NCI-H1436 (cell line): ENCODE measurements at regions not wholly inside any gene's neighbourhood (a gene's known extent, or its start where the extent isn't known, plus 50 kb on each side); places are given as distances from the start of the nearest gene placed in this dataset.

Experiments
- DNase-seq: peaks from one replicate; lab custom pipeline; 2025; lab: John Stamatoyannopoulos, UW

DNA sequence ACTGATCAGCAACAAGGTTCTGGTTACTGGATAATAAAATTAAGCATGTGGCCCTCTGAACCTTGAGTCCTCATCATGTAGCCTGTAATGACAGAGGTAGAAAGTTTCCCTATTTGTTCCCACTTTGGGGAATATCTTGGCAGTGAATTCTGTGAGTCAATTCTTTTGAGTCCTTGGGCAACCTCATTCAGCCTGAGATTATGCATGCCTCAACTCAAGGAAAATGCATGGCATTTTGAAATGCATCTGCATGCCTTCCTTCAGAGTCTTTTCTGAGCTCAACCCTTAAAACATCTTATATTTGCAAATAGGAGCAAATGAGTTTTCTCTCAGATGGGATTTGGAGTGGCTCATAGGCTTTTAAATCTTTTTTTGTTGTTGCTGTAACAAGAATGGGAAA, 218.1 kb upstream of the CD180 start:
- DNase-seq, result no peak

DNA sequence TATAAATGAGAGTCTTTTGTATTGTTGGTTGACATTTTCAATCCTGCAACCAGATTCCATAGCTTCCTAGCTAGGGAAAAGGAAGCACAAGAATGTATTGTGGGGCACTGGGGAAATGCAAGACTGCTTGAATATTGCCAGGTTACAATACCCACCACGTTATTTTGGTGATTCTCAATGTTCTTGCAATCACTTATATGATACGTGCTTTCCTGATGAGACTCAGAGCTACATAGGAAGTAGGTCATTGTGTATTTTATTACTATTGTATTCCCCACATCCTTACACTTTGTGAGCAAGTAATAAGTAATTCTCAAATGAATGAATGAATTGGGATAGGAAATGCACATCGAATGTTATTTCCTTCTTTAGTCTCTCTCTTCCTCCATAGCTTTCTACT, 217.1 kb upstream of the CD180 start:
- no peak for DNase-seq

DNA sequence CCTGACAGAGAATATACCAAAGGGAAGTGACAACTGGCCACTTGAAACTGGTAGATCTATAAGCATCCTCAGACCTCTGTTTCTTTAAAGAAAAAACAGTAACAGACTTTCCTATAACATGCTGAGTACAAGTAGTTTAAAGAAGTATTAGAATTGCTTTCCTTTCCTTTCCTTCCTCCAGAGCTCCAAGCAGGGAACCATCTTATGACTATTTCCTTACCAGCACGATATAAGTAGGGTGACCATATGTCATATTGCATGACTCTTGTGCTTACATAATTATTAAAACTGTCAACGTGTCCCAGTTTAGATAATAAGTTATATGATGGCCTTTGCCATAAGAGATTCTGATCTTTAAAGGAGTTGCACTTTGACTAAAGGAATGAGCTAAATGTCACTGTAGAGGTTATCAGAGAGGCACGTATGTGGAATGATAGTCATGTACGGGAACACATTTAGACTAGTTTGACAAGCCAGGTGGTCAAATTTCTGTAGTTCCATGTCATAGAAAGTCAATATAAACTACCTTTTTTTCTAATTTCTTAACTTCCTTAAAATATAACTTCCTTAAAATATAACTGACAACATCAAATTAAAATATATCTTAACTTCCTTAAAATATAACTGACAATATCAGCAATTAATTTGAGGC, 212.7 kb upstream of the CD180 start:
- DNase-seq, result no peak

DNA sequence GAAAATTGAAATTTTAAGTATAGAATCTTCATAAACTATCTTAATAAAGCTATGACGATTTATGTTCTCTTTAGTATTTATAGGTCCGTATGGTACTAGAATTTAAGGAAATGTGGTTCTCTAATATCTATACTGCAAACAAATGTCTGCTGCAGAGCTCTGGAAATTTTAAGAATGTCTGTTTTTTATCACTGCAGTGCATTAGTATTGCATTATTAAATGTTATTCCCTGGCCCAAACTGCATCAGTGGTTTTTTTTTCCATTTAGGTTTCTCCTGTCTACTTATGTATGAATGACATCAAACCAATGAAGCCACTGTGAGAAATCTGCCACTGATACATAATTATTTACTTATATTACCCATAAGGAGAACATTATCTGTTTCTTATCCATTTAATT, 211.4 kb upstream of the CD180 start:
- DNase-seq, result no peak

DNA sequence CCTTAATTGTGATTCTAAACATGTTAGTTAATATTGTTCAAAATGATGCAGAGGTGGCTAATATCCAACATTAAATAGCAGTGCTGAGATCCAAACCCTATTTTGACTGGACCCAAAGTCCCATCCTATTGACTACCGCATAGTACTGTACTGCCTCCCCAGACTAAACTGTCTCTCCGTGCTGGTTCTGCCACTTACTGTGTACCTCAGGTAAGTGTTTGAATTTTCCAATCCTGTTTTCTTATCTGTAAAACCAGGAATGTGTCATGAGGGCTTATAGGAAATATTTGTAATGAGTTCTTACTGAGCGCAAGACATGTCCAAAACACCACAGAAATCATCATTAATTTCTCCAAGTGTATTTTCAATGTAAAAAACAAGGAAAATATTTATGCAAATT, 209.2 kb upstream of the CD180 start:
- no peak for DNase-seq

DNA sequence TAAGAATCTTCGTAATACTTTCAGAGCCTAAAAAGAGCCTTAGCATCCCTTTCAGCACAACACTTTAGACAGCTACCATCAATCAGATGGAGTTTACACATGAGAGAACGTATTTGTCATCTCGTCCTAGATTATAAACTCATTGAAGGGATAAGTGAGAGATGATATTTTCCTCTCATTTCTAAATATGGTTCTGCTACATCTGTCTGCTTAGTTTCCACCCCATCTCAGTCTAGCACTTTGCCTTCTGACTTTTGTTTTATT, 208.4 kb upstream of the CD180 start:
- DNase-seq, result no peak

DNA sequence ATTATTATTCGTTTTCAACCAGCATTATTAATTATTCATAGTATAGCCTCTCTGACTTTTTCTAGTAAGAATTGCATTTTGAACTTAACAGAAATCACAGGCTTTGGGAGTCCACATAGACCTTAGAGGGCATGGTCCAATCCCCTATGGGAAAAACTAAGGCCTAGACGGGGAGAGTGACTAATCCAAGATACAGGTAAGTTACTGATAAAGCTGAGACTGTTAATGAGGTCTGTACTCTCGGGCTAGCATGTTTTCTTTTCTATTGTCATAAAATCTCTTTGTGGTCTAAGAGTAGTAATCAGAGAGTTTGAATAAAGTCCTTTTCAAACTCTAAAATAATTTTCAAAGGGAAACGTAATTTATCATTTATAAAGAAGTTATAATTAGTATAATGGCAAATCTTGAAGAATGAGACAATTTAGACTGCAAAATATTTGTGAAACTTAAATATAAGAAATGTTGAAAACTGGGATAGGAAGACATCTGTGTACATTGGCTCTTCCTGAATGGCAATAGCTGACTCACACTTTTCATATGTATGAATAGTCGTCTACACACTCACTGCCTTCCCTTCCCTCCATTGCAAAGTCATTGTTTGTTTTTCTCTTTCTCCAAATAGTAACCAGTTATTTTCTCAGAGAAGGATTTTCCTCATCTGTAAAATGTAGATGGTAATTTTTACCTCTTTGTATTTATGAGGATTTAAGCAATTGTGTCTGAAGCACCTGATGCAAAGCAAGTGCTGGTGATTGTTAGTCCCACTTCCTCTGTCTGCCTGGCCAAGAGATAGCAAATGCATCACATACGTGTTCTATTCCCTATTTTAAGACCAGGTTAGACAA, 207.9 kb upstream of the CD180 start:
- no peak for DNase-seq

DNA sequence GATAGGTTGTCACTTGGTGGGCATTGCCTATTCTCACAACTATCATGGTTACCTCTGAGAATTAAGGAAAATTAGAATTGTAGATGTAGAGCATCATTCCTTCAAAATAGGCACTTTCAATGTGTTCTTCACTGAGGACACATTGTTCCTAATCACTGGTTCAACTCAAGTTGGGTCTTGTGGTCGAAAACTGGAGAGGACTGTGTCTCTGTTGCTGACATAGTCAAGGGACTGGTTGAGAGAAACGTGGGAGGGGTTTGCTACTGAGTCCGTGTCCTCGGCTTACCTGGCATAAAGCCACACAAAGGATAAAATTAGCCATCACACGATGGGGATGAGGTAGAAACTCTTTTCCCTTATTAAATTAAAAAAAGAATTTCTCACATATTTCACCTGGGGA, 205.9 kb upstream of the CD180 start:
- no peak for DNase-seq

DNA sequence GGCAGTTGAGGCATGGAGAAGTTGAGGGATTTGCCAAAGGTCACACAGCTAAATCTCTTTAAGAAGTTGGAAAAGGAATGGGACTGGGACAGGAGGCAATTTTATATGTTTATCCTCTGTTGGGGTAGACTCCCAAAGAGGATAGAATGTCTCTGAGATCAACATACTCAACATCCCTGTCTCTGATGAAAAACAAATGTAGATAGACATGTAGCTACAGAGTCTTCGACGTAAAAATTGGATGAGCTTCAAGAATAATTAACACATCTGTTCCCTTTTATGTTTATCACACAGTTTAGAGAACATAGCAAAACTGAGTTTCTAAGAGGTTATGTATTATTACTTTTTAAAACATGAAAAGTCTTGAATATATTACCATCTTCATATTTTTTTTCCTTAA, 204.6 kb upstream of the CD180 start:
- no peak for DNase-seq

DNA sequence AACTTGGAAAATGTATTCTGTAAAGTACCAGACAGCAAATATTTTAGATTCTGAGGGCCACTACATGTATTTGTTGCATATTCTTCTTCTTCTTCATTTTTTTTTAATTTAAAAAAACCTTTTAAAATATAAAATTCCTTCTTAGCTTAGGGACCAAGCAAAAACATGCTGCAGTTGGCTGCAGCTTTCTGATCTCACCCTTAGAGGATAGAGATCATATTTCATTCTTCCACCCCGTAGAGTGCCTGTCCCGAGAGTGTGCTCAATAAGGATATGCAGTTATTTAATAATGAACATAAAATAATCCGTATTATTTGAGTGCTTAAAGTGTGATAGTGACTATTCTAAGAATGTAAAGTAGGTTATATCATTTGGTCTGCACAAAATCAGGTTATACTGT, 204.2 kb upstream of the CD180 start:
- no peak for DNase-seq

DNA sequence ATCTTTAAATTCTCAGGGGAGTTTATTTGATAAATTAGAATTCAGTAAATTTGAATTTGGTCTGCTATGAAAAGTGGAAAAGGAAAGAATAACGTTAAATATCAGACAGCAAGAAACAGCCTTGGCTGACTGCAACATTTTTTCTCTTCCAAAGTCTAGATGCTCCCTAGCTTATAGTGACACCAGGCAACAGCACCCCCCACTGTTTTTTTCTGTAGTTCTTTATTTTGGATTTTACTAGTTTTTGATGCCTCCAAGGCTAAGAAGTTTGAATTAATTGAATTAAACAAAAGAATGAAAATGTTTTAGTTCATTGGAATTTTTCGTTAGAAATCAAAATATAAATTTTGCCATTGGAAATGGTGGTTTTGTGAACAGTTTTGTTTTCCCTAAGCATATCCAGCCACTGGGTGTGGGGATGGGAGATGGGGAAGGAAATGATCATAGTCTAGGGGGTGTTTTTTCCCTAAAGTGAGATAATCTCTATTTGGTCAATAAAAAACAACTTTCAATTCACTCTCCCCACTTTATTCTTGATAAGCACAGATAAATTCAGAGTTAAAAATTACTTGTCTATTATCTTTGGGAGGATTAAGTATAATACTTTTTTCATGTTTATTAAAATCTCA, 199.3 kb upstream of the CD180 start:
- DNase-seq, result no peak

DNA sequence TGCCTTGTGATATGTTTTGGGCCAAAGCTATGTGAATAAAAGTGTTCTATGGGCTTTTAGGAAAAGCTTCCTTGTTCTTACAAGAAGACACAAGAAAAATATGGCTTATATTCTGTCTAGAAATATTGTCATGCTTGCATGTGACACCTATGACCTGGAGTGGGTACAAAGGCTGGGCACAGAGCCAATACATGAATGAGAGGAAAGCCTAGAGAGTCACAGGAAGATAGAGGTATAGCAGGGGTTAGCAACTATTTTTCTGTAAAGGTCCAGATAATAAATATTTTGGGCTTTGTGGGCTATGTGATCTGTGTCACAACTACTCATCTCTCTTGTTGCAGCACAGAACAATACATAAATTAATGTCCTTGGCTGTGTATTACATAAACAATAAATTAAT, 196.6 kb upstream of the CD180 start:
- no peak for DNase-seq

DNA sequence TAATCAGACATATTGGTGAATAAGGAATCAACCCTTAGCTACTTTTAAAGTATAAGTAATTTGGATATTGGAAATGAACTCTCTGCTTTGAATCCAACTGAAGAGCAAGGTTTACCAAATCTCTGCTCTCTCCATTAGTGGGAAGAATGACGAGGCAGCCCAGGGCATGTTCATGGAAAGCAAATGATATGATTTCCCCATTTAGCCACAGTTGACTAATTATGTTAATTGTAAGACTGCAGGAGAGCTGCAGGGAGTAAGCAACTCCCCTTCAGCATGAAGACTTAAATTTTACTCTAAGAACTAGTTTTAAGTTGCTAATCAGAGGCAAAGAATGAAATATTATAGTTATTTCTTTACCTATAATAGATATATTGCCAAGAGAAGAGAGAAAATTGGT, 194.3 kb upstream of the CD180 start:
- no peak for DNase-seq

DNA sequence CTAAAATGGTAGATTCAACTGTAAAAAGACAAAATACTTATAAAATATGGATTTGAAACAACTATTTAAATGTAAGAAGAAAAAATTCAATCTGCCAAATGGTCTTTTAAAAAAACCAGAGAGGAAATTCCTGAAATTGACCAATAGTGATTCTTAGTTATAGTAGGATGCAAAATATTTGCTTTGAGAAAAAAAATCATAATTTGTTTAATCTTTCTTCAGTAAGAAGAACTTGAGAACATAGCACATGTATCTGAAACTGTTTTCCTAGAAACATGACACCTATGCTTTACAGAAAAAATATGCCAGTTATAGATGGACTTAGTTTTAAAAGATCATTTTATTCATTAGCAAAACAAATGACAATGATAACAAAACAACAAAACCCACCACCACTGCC, 186.9 kb upstream of the CD180 start:
- no peak for DNase-seq

DNA sequence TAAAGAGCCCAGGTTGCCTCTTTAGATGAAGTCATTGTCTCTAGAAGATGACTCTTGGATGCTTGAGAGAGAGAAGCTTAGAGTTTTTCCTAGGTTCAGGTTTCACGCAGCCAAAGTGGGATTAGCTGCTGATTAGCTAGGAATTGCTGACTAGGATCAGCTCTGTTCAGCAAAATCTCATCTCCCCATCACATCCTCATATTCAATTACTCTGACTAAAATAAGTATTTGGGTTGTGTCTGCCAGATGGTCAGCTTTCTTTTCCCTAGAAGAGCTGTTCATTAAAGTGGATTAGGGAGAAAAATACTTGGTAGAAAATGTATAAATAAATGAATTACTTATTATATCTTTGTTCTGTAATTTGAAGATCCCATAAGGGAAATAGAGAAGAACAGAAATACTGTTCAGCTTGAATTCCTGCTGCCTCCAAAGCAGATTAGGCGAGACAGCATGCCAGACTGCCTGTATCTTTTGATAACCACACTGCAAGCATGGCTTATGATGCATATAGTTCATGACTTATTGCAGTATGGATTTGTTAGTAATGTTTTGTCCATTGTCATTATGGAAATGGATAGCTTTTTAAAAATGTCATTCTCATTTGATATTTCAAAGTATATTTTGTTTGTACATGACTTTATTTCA, 184.8 kb upstream of the CD180 start:
- no peak for DNase-seq

DNA sequence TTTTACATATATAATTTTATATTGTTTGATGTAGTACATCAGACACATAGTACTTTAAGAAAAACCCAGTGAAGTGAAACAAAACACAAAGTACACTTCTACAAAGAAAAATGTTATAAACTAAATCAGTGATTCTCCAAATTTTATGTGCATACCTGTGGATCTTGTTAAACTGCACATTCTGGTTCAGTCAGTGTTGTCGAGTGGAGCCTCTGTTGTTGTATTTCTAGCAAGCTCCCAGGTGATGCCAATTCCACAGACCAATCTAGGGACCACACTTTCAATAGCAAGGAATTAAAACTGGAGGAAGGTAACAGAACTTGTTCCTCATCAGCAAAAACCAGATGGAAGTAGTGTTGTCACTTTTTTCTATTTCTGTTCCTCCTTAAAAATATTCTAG, 183.8 kb upstream of the CD180 start:
- DNase-seq, result no peak

DNA sequence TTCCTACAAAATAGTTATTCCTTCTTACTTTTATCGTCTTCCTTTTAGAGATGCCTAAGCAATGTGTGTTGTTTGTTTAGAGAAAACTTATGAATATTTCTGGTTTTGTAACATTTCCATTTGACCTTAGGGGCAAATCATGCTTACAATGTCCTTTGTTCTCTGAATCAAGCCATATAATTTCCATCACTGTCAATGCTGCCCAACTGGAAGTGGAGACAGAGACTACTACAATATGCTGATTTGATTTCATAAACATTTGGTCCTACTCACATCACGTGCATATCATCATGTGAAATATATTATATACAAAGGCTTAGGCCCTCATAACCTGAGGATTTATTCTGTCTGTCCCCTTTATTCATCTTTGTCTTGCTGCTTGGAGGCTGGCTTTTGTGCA, 183.2 kb upstream of the CD180 start:
- no peak for DNase-seq

DNA sequence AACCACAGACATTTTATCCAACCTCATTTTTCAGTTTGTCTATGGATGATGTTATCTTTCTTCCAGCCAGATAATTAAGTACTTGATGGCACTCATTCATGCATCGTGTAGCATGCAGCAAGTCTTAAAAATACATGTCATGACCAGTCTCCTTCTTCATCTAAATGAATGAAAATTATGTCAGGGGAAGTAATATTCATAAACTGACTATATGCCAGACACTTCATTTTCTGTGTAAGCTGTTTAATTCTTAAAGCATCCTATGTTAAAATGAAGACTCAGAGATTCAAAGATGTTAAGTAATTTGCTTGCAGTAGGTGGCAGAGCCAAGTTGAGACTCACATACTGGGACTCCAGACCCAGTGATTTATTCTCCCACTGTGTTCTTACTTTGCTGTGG, 181.7 kb upstream of the CD180 start:
- DNase-seq, result peak; percentile 5

DNA sequence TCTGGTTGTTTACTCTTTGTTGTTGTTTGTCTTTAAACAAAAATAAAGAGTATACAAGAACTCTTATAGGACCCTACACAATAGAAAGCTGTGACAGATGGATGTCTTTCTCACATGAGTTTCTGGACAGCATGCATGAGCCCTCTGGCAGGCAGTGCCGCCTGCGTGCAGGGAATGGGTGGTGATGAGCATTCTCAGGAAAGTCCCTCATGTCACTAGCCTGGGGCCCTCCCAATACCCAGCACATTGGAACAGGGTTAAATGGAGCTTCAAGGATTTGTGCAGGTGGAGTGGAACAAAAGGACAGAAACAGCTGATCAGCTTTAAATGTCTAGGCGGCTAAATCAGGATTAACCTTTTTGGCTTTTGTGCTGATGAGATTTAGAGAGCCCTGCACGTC, 181.0 kb upstream of the CD180 start:
- DNase-seq, result no peak

DNA sequence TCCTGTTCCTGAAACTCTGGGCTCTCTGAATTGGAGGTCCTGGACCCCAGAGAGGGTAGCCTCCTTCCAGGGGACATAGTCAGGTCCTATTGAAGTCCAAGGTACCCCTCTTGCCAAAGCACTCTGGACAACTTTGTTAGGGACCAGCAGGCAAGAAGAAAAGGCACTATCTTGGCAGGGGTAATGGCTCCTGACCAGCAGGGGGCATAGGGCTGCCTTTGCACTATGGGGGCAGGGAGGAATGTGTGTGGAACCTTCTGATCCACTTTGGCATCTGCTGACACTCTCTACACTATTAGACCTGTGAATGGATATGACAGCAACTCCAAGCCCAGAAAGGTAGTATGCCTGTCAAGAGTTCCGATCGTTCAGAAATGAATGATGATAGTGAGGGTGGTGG, 179.0 kb upstream of the CD180 start:
- no peak for DNase-seq

DNA sequence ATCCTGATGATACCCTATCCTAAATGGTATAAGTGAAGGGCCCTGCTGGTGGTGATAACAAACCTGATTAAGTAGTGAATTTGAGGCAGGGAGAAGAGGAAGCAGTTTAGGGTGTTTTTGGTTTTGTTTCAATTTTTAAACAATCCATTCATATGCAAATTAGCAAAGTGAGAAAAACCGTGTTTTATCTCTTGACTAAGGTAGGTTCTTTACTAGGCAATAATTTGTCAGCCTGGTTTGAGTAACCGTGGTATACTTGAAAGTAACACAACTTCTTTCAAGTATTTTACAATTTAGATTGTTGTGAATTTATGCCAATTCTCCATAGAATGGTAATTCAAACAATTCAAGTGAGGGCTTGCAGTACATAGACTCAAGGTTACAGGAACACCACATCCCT, 177.8 kb upstream of the CD180 start:
- no peak for DNase-seq

DNA sequence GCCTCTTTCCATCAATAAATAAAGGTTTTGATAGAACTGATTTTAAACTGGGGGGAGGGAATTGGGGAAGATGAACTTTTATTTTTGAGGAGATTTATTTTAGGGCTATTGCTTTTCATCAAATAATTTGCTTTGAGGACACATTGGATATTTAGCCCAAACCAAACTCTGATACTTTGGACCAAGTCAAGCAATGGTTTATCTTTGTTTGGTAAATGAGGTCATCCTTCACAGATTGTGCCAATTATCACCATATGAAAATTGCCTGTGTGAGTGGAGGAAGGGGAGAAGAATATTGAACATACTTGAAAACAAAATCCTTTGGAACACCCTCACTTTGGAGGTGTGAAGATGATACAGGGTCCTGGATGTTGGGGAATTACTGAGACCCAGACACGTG, 176.9 kb upstream of the CD180 start:
- no peak for DNase-seq

DNA sequence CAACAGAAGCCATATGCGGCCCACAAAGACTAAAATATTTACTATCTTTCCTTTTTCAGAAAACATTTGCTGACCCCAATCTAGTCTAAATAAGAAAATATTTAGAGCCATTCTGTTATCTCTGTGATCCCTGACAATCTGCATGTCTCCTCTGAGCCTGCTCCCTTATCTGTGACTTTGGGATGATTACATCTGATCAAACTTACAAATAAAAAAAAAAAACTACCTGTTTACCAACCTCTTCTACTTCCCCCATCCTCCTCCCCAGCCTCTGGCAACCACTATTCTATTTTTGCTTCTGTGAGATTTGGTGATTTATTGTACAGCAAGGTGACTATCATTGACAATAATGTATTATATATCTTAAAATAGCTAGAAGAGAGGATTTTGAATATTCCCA, 176.3 kb upstream of the CD180 start:
- DNase-seq, result no peak
